ENCODE measurements at regions not wholly inside any gene's neighbourhood (a gene's known extent, or its start where the extent isn't known, plus 50 kb on each side); places are given as distances from the start of the nearest gene placed in this dataset.

- TF ChIP-seq MLX (CRISPR knock-in tag; IDR thresholded peaks at IDR 0.05): no peak
- no peak for TF ChIP-seq NCOA1 (CRISPR knock-in tag; IDR thresholded peaks at IDR 0.05)
- no peak for TF ChIP-seq ZMAT5 (CRISPR knock-in tag; IDR thresholded peaks at IDR 0.05; ENCODE audit: borderline replicate concordance, low read depth)
- no peak for TF ChIP-seq ZNF530 (CRISPR knock-in tag; IDR thresholded peaks at IDR 0.05; ENCODE audit: low read depth)
- TF ChIP-seq ZNF251 (CRISPR knock-in tag; IDR thresholded peaks at IDR 0.05): no peak
Observed at GRCh38 chr11:92659793-92660192, 309.7 kb upstream of the MTNR1B start (continued).

GRCh38 chr11:92662601-92663360 is 306.7 kb upstream of the MTNR1B start:
- POLR2A ChIA-PET: no interaction called here
- Histone ChIP-seq H2AFZ (ENCODE audit: low read length) (no peak overlapping the region), H4K20me1 (ENCODE audit: insufficient read depth, low read length) (no peaks in the 10 kb centered on the region), H3K9ac (ENCODE audit: insufficient read depth, low read depth, low read length) (no peak overlapping the region), H3K27me3 (ENCODE audit: control insufficient read depth in 1 of 2, insufficient read depth in 2 of 2, low read length in 2 of 2) (no peaks in the 10 kb centered on the region), H3K79me2 (ENCODE audit: insufficient read depth, low read length) (no peaks in the 10 kb centered on the region), H3K36me3 (replicated peaks in 1 of 2; ENCODE audit: control insufficient read depth in 1 of 2, insufficient read depth in 2 of 2, low read length in 2 of 2) (no peaks in the 10 kb centered on the region), H3K9me3 (ENCODE audit: low read length) (no peaks in the 10 kb centered on the region), H3K4me2 (ENCODE audit: low read depth, low read length) (no peak overlapping the region), H3K4me3 (replicated peaks in 1 of 3; ENCODE audit: insufficient read depth in 1 of 3, low read depth in 2 of 3, low read length in 3 of 3) (no peak overlapping the region), H3K27ac (ENCODE audit: extremely low read length, insufficient read depth, low read length) (no peak overlapping the region), H3K4me1 (ENCODE audit: insufficient read depth, low read length) (no peaks in the 10 kb centered on the region)
- FAIRE-seq (no peak), ATAC-seq (no peak), DNase-seq (ENCODE audit: low spot score) (no peak)
- BruUV-seq (replicated peaks): no TSS peak
- intact Hi-C loops (cut with micrococcal nuclease; ENCODE audit: unreplicated experiment) (no loop called here), in situ Hi-C loops (cut with HindIII; ENCODE audit: extremely low pct_ligation_motif_present, low pct_unique_long_range_greater_than_20kb) (no loop called here)
- WGBS (ENCODE audit: low lambda C conversion rate): 5% methylated on average over 6 of the region's 6 CpGs
- CTCF ChIA-PET (ENCODE audit: low intra/inter-chr PET ratio, low total read pairs): no interaction called here
- TF ChIP-seq FOXC1 (CRISPR knock-in tag; IDR thresholded peaks at IDR 0.05; ENCODE audit: borderline replicate concordance) (no peak), ZNF740 (CRISPR knock-in tag; IDR thresholded peaks at IDR 0.05) (no peak), MNT (IDR thresholded peaks at IDR 0.05) (peak; percentile 22; the same call in 1 of the 2 replicates), BORCS8-MEF2B (CRISPR knock-in tag; IDR thresholded peaks at IDR 0.05) (no peak)
